Left lobe of liver (tissue), 2 donors: ENCODE measurements at regions not wholly inside any gene's neighbourhood (a gene's known extent, or its start where the extent isn't known, plus 50 kb on each side); places are given as distances from the start of the nearest gene placed in this dataset.

Source experiments
- ATAC-seq: fragments of 200-7000 bp; cut with Tn5 transposase; one replicate; pipeline ENCODE4 v1.9.1; 2020; ENCODE audit warnings: mild to moderate bottlenecking, moderate library complexity
- DNase-seq: peaks from one replicate; pipeline ENCODE4 v3.0.0-alpha.2; 2020; ENCODE audit warnings: low spot score
- donor health status: DM: no; HTN: no; CAD: no; lungs with moderate emphysema.
- donor health status: DM: no; HTN: yes; CAD: no.

DNA sequence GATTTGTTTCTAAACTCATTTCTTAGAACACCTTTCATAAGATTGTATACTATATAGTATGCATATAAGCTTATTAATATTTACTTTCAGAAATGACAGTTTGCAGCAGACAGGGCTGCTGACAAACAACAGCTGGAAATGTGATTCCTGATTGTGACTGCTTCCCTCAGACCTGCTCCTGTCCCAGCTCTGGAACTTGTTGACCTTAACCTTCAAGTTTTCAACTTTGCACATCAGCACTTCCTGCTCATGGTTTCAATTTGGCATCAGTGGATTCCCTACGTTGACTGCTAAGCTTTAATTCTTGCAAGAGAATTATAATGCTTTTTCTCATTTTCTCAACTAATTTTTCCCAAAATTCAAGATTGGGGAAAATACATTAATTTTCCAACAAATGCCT, 459.2 kb upstream of the ACVR2A start:
- ATAC-seq (peak; percentile 64), DNase-seq (no peak)

DNA sequence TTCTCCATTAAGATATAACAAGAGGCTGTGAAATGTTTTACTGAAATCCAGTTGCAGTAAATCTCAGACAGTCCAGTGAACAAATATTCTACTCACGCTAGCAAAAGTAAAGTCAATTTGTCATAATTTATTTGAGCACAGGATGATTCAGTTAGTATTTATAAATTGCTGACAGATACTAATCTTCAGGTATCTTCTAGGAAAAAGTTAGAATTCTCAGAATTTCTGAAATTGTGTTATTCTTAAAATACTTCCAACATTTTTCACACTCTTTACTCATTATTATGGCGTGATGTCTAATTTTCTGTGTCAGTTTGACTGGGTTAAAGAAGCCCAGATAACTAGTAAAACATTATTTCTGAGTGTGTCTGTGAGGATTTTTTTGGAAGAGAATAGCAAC, 460.2 kb upstream of the ACVR2A start:
- ATAC-seq (no peak), DNase-seq (no peak)

- DNase-seq (no peak), ATAC-seq (no peak)
Observed at GRCh38 chr2:147382322-147382948, 462.4 kb upstream of the ACVR2A start.

GRCh38 chr2:147378403-147378802, 466.4 kb upstream of the ACVR2A start:
- no peak for ATAC-seq
- DNase-seq: no peak

DNA sequence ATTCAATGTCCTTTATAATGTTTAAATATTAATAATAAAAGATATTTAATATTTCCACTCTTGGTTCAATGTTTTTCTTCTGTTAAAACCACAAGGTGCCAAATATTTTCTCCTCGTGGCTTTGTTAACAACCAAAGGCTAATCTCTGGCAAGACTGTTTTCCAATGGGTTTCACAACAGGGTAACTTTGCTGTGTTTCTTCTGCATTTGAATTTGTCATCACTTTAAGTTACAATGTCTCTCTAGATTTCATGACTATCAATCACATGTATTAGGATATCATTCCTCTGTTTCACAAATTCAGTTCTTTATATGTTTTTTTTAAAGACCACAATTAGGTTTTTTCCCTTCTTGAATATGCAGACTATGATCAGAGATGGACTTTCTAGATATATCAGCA, 469.8 kb upstream of the ACVR2A start:
- ATAC-seq (no peak), DNase-seq (no peak)

GRCh38 chr2:147374423-147374811, 470.4 kb upstream of the ACVR2A start:
- DNase-seq (no peak), ATAC-seq (no peak)

DNA sequence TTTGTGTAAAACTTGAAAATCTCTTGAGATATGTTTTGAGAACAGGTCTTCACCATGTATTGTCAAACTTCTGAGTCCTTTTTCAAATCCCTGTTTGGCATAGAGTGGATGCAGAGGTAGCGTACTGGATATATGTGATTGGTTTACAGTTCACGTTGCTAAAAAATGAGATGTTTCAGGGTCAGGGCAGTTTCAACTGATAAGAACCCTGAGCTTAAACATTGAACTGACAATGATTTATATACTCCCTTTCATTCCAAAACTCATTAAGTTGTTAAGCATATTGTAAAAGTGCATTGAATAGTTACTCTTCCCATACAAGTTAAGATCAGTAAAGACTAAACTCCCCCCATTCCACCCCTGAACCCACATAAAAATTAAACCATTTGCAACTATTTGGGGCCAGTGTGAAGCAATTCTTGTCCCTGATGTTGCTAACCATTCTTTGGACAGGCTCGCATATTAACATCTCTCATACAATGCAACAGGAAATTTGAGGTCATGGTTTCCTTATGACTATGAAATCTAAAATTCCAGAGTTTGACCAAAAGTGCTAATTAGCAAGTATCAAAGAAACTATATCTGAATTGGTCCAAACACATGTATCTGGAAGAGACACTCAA, 470.9 kb upstream of the ACVR2A start:
- ATAC-seq (no peak), DNase-seq (no peak)

DNA sequence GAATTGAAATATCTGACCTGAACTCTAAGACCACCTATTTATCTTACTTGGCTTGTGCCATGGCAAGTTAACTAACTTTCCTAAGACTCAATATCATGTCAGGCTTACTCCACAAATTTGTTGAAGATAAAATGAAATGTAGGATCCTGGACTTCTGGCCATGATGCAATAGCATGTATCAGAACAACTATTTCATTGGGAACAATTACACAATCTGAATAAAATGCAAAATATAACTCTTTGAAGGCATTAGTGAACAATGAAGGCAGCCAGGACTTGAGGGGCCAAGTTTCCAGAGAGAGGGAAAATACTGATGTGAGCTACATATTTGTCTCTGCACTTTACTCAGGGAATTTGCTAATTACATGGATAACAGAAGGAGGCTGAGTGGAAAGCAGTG, 476.5 kb upstream of the ACVR2A start:
- ATAC-seq (no peak), DNase-seq (no peak)

GRCh38 chr2:147366279-147366678, 478.6 kb upstream of the ACVR2A start:
- ATAC-seq: no peak
- no peak for DNase-seq

GRCh38 chr2:147365622-147366021, 479.2 kb upstream of the ACVR2A start:
- ATAC-seq: no peak

GRCh38 chr2:147364597-147364996, 480.2 kb upstream of the ACVR2A start:
- peak; percentile 79 for ATAC-seq

More at GRCh38 chr2:147365622-147366021, 479.2 kb upstream of the ACVR2A start:
- no peak for DNase-seq

DNA sequence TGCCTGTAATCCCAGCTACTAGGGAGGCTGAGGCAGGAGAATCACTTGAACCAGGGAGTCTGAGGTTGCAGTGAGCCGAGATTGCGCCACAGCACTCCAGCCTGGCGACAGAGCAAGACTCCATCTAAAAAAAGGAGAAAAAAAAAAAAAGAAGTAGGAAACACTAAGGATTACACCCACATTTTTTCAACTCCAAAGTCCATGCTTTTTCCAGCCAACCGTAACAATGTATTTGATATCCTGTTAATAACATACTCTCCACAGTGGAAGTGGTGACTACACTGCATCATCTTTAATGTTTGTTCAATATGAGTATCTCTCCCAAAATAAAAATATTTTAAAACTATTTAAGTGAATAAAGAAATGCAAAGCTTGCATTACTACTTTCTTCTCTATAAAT, 481.6 kb upstream of the ACVR2A start:
- DNase-seq: no peak
- no peak for ATAC-seq

More at GRCh38 chr2:147364597-147364996, 480.2 kb upstream of the ACVR2A start:
- no peak for DNase-seq

DNA sequence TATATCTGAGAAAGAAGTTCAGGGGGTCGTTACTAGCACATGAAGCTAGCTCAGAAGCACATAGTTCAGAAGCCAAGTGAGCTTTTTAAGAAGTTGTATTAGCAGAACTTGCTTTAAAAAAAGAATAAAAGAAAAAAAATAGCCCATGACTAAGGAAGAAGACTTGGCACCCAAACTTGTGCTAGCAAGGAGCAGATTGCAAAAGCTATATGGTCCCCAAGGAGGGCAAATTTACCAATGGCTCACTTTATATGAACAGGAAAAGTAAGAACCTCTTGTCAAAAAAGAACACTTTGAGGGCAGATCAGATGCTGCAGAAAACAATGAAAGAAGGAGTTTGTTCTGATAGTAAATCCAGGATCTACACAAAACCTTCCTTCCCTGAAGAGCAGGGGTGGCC, 486.5 kb upstream of the ACVR2A start:
- ATAC-seq (no peak), DNase-seq (no peak)

GRCh38 chr2:147356157-147356556, 488.7 kb upstream of the ACVR2A start:
- ATAC-seq (no peak), DNase-seq (no peak)

GRCh38 chr2:147355706-147356105, 489.1 kb upstream of the ACVR2A start:
- DNase-seq (no peak), ATAC-seq (no peak)

DNA sequence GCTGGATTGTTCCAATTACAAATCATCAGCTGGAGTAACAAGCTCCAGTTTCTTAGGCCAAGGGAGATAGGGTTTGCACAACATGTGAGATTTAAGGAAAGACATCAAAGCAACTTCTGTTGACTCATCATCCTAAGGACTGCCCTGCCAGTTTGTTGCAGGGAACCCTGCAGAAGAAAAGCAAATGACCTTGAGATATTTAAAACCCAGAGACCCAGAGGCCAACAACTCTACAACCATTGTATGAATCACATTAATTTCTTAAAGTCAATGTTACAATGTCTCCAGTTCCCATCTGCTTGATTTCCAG, 491.8 kb upstream of the ACVR2A start:
- ATAC-seq (no peak), DNase-seq (no peak)

DNA sequence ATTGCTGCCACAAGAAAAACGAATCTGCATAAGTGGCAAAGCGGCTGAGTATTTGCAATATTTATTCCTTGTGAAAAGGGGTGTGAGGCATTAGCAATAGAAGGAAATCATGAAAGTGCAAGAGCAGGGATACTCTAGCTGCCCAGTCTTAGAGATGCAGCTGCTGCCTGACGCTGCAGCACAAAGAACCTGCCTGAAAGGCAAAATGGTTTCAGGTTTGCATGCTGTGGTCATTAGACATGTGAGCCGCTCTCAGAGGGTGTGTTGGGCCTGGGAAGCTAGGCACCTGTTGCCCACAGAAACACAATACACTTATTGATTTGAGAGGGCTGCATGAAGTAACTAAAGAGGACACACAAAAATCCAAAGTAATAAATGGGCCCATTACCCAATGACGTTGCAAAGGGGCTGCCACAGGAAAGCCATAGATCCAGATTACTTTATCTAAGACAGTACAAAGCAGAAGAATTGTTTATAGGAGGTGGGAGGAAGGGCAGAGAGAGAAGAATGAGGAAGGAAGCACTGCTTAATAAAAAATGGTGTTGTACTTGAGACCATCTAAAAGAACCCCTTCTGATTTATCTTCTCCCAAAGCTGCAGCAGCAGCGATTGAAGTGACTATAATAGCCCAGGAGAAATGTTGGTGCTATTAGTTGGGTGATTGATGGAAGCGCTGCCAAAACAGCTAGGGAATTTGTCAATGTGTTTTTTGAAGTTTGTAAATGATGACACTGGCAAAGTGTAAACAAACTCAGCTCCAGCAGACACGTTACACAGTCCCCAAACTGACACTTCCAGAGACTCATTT, 492.4 kb upstream of the ACVR2A start:
- ATAC-seq (peak; percentile 44), DNase-seq (no peak)

- no peak for DNase-seq
- no peak for ATAC-seq
Observed at GRCh38 chr2:147351784-147352183, 493.0 kb upstream of the ACVR2A start.

DNA sequence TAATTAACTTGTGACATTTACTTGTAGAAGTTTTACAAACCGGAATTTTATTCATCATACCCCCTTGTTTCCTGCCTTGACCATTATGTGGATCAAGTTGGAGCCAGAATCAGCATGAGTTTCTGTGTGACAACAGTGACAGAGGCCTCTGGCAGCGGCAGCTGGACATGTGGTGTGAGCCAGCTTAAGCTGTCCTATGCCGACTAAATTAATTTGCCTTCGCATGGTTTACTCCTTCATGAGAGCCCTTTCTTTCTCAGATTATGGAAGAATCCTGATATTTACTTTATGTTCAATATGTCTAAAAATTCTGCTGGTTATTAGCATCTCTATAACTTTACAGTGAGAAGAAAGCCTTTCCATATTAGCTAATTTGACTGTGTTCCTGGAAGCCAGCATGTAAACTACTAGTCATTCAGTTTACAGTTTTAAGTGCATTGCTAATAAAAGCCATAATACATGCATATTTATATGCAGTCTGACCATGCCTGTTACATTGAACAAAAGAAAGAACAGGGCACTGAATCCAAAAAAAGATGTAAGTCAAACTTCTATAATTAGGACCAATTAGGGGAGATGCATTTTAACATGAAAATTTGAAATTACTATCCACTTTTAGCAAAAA, 495.8 kb upstream of the ACVR2A start:
- DNase-seq (no peak), ATAC-seq (no peak)

DNA sequence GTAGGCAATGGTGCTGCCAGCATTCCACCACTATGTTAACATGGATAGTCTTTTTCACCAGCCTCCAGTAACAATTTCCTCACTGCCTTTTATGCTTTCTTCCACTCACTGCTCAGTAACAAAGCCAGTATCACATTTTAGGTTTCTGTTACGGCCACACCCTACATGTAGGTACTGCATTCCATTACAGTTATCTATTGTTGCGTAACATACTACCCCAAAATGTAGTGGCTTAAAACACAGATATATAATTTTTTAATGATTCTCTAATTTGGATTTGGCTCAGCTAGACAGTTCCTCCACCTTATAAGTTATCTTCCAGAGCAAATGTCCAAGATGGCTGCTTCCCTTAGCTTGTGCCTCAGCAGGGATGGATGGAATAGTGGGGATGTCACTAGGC, 498.7 kb upstream of the ACVR2A start:
- DNase-seq (no peak), ATAC-seq (no peak)

- no peak for ATAC-seq
- no peak for DNase-seq
Observed at GRCh38 chr2:147345246-147345645, 499.6 kb upstream of the ACVR2A start.

DNA sequence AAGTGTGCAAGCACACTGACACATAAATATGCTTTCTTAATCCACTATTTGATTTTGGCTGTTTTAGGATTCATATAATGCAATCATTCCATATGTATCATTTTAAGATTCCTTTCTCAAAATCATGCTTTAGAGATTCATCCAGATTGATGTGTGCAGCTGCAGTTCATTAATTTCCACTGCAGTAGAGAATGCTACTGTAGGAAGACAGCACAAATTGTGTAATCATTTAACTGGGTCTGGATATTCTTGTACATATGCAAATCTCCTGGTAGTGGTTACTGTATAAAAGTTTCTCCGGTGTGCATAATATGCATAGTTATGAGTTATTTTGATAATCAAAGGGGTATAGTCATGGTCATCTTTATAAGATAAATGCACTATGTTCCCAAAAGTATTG, 502.5 kb upstream of the ACVR2A start:
- no peak for ATAC-seq
- no peak for DNase-seq
